Neural progenitor cell (in vitro differentiated cells): ENCODE measurements at regions not wholly inside any gene's neighbourhood (a gene's known extent, or its start where the extent isn't known, plus 50 kb on each side); places are given as distances from the start of the nearest gene placed in this dataset.

ENCODE experiments used
- EZH2 ChIP-seq: fragments of 200-600 bp; sonication (generic); IDR thresholded peaks from 2 replicates; pipeline ENCODE4 v1.6.1; 2017; ENCODE audit warnings: antibody characterized with exemption, mild to moderate bottlenecking, moderate library complexity
- TF ChIP-seq, protein P1 (sequence below): fragments of 200-600 bp; sonication (generic); IDR thresholded peaks from 2 replicates; pipeline ENCODE4 v1.5.1; 2017; ENCODE audit warnings: antibody characterized with exemption, mild to moderate bottlenecking

DNA sequence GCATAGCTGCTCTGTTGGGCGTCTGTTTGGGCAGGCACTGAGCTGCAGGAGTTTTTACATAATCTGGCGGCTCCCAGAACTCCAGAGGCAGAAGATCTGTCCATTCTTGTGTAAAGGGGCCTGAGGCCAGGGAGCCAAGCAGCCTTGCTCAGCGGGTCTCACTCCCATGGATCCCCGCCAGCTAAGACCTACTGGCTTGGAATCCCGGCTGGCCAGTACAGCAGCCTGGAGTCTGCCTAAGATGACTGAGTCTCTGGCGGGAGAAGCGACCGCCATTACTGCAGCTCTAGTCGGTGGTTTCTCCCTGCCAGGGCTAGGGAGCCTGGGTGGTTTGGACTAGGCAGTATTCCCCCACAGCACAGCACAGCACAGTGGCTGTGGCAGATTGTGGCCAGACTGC, 268.4 kb upstream of the SYNCRIP start:
- TF ChIP-seq, protein P1, sequence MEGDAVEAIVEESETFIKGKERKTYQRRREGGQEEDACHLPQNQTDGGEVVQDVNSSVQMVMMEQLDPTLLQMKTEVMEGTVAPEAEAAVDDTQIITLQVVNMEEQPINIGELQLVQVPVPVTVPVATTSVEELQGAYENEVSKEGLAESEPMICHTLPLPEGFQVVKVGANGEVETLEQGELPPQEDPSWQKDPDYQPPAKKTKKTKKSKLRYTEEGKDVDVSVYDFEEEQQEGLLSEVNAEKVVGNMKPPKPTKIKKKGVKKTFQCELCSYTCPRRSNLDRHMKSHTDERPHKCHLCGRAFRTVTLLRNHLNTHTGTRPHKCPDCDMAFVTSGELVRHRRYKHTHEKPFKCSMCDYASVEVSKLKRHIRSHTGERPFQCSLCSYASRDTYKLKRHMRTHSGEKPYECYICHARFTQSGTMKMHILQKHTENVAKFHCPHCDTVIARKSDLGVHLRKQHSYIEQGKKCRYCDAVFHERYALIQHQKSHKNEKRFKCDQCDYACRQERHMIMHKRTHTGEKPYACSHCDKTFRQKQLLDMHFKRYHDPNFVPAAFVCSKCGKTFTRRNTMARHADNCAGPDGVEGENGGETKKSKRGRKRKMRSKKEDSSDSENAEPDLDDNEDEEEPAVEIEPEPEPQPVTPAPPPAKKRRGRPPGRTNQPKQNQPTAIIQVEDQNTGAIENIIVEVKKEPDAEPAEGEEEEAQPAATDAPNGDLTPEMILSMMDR = no peak
- no peak for TF ChIP-seq EZH2
